PC-9 (cell line): ENCODE measurements at regions not wholly inside any gene's neighbourhood (a gene's known extent, or its start where the extent isn't known, plus 50 kb on each side); places are given as distances from the start of the nearest gene placed in this dataset.

ENCODE experiments used
- EZH2 ChIP-seq: fragments of 200-600 bp; sonication (generic); IDR thresholded peaks from 2 replicates; pipeline ENCODE4 v1.8.0; 2017; ENCODE audit warnings: antibody characterized with exemption, low read depth
- TF ChIP-seq, protein P1 (sequence below): fragments of 200-600 bp; sonication (generic); conservative IDR thresholded peaks from 2 replicates; pipeline ENCODE4 v1.6.1; 2017; ENCODE audit warnings: mixed run types, antibody characterized with exemption, mild to moderate bottlenecking, moderate library complexity

DNA sequence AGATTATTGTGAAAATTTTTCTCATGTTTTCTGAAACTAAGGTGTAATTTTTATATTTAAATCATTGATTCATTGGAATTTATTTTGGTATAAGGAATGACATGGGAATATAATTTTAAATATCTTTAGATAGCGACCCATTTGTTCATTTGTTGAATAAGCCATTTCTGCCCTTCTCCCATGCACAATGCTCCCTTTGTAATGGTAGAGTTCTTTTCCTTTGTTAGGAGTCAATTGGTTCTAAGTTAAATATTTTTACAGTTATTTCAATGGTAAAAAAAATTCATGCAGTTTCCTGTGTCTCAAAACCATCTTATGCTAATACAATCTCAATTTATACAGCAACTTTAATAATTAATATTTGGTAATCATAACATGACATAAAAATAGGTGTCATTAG is 218.8 kb upstream of the C11orf87 start:
- no peak for TF ChIP-seq EZH2
- TF ChIP-seq, protein P1, sequence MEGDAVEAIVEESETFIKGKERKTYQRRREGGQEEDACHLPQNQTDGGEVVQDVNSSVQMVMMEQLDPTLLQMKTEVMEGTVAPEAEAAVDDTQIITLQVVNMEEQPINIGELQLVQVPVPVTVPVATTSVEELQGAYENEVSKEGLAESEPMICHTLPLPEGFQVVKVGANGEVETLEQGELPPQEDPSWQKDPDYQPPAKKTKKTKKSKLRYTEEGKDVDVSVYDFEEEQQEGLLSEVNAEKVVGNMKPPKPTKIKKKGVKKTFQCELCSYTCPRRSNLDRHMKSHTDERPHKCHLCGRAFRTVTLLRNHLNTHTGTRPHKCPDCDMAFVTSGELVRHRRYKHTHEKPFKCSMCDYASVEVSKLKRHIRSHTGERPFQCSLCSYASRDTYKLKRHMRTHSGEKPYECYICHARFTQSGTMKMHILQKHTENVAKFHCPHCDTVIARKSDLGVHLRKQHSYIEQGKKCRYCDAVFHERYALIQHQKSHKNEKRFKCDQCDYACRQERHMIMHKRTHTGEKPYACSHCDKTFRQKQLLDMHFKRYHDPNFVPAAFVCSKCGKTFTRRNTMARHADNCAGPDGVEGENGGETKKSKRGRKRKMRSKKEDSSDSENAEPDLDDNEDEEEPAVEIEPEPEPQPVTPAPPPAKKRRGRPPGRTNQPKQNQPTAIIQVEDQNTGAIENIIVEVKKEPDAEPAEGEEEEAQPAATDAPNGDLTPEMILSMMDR: no peak
